ENCODE measurements at regions not wholly inside any gene's neighbourhood (a gene's known extent, or its start where the extent isn't known, plus 50 kb on each side); places are given as distances from the start of the nearest gene placed in this dataset.

DNA sequence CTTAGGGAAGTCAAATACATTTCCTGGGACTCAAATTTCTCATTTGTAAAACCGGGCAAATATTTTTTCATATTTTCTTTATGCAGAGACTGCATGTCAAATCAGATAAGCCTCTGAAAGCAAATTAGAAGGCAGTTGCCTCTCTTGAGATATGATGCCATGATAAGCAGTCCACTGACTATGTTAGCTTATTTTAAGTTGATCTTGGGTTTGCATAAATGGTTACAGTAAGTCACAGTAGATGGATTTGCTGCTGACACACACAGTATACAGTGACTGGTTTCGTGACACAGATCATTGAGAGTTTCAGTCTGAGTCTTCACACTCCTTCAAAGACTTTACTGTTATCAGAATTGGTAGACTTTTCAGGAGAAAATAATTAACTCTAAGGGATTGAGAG lies 927.6 kb upstream of the CDH8 start:
- no peak for DNase-seq (ENCODE audit: low spot score)
- Histone ChIP-seq H3K27ac (no peak overlapping the region), H3K4me3 (no peak overlapping the region)
- TF ChIP-seq, protein P1, sequence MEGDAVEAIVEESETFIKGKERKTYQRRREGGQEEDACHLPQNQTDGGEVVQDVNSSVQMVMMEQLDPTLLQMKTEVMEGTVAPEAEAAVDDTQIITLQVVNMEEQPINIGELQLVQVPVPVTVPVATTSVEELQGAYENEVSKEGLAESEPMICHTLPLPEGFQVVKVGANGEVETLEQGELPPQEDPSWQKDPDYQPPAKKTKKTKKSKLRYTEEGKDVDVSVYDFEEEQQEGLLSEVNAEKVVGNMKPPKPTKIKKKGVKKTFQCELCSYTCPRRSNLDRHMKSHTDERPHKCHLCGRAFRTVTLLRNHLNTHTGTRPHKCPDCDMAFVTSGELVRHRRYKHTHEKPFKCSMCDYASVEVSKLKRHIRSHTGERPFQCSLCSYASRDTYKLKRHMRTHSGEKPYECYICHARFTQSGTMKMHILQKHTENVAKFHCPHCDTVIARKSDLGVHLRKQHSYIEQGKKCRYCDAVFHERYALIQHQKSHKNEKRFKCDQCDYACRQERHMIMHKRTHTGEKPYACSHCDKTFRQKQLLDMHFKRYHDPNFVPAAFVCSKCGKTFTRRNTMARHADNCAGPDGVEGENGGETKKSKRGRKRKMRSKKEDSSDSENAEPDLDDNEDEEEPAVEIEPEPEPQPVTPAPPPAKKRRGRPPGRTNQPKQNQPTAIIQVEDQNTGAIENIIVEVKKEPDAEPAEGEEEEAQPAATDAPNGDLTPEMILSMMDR (IDR thresholded peaks at IDR 0.05): no peak

DNA sequence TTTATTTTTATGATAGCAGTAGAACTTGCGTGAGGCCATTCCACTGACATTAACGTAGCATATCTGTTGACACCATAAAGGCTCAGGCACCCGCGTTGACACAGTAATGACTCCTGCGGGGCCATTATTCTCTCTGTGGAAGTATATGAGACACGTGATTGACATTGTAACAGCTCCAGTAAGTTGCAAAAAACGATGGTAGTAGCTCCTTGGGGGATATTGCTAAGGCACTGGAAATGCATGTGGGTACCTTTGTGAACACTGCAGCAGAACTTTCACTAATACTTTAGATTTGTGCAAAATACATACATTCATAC lies 918.8 kb upstream of the CDH8 start:
- Histone ChIP-seq H3K27ac (no peak overlapping the region), H3K4me3 (no peak overlapping the region)
- TF ChIP-seq, protein P1 (IDR thresholded peaks at IDR 0.05): no peak
- DNase-seq (ENCODE audit: low spot score): no peak

DNA sequence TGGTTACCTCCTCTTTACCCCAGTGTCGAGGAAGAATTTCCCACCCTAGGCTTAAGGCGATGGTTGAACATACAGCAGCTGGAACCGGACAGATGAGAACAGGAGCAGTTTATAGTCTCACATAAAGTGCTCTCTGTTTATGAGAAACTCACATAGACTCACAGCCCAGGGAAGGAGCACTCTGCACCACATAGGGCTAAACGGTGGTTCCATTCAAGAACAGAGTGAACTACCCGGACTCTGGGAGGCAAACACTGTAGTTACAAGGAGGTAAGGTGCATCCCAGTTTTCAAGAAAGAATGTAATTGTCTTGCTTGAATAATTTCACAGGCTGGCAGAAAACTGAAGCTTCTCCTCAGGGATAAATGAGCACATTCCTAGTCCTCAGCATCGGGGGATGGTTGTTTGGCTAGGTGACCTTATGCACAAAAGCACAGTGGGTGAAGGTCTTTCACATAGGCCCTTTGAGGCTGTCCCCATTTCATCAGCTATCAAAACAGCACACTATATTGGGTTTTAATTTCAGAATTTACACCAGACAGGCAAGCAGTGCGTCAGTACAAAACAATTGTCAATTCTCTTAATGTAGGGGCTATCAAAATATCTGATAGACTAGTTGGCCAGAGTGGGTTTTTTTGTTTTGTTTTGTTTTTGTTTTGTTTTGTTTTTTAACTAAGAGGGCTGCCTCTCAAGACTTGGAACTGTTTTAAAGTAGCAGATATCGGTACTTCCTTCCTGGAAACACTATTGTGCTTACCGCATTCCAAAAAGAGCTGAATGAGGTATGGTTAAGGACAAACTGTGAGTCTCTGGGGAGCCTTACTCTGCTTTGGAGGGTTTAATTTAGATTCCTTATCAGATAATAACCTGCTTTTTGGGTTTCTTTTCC lies 918.1 kb upstream of the CDH8 start:
- no peak overlapping the region for H3K27ac ChIP-seq
- TF ChIP-seq, protein P1 (IDR thresholded peaks at IDR 0.05): no peak
- no peak overlapping the region for H3K4me3 ChIP-seq
- DNase-seq (ENCODE audit: low spot score): no peak

DNA sequence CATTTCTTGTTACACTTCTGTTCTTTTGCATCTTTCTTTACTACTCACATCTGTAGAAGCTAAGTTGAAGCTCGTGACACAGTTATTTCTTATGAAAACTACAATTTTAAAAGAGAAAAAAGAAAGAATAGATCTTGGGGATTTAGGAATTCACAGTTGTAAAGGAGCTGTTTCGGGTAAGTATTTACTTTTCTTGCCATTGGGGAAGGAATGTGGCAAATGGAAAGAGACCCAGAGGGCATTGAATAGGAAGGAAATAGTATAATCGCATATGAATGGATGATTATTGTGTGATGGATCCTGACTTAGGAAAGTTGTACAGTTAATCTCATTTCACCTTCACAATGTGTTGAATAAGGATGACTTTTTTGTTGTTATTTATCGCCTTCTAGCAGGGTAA lies 914.1 kb upstream of the CDH8 start:
- Histone ChIP-seq H3K4me3 (no peak overlapping the region), H3K27ac (no peak overlapping the region)
- TF ChIP-seq, protein P1 (IDR thresholded peaks at IDR 0.05): no peak
- no peak for DNase-seq (ENCODE audit: low spot score)

DNA sequence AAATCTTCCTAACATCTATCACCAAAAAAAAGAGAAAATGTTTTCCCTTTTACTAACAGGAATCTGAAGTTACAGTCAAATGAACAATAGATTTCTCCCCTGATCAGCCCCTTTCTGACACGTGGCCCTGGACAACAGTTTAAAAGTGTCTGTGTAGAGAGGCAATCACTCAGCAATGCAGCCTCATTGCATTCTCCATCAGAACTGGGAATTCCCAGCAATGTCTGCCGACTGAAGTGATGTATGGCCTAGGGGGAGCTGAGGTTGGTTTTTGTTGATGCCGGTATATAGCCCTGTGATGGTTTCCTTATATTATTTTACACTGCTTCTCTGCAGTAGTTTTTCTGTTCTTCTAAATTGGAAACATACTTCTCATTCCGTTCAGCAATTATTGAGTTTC lies 904.3 kb upstream of the CDH8 start:
- Histone ChIP-seq H3K4me3 (no peak overlapping the region), H3K27ac (no peak overlapping the region)
- no peak for DNase-seq (ENCODE audit: low spot score)
- TF ChIP-seq, protein P1 (IDR thresholded peaks at IDR 0.05): no peak

DNA sequence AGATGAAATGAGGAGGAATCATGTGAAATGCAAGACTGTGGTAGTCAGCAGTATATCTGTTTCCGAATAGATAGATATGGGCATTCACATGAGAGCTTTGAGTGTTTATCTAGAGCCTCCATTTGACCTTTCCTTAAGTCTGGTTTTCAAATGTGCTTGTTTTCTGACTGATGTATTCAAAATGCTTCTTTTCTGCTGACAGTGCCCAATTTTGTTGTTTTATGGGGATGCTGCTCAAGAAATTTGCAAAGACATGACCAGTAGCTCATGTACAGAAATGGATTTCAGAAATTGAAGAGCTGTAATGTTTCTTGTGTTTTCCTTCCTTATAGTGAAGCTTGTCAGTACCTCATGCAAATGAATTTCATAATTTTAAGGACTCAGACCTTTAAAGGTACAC lies 903.4 kb upstream of the CDH8 start:
- DNase-seq (ENCODE audit: low spot score): no peak
- TF ChIP-seq, protein P1 (IDR thresholded peaks at IDR 0.05): no peak
- Histone ChIP-seq H3K4me3 (no peak overlapping the region), H3K27ac (no peak overlapping the region)

DNA sequence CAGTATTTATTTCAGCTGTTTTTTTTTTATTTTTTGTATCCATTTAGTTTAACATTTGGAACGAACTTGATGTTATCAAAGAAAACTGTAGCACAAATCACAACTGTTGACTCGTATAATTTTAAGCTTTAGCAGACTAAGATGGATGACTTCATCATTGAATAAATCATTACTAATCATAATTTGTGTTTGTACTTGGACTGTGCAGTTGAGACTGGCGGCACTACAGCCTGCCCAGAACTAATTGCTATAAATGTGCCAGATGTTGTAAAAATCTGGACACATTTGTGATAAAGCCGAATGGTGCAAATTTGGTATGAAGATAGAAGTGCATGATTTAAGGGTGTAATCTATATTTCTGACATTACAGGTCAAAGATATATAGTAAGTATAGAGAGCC lies 897.7 kb upstream of the CDH8 start:
- no peak for DNase-seq (ENCODE audit: low spot score)
- TF ChIP-seq, protein P1 (IDR thresholded peaks at IDR 0.05): no peak
- Histone ChIP-seq H3K27ac (no peak overlapping the region), H3K4me3 (no peak overlapping the region)
